Right renal cortex interstitium (tissue), 3 donors: ENCODE measurements at regions not wholly inside any gene's neighbourhood (a gene's known extent, or its start where the extent isn't known, plus 50 kb on each side); places are given as distances from the start of the nearest gene placed in this dataset.

ENCODE experiments used
- DNase-seq, 3 donors: peaks; one replicate each; pipeline ENCODE4 v3.0.0-alpha.2; 2013; ENCODE audit warnings: low read depth in 3 of 3, low spot score in 2 of 3

DNA sequence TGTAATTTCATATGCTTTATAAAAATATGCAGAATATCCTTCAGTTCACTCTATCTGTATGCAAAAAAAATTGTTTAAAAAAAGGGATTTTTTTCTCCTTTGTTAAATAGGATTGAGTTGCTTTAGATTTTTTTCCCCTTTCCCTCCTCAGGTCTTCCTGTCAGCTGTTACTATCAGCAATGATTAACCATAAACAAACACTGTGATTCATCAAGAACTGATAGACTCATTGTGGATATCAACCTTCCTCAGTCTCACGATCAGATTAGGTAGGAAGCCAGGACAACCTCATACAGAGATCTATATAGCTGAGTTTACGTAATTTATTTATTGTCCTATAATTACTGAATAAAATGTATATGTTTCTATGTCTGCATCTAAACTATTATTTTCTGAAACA is 2136.2 kb upstream of the CELF4 start:
- DNase-seq, result no peak

GRCh38 chr18:39701055-39701783 is 2135.6 kb upstream of the CELF4 start:
- DNase-seq, result no peak

DNA sequence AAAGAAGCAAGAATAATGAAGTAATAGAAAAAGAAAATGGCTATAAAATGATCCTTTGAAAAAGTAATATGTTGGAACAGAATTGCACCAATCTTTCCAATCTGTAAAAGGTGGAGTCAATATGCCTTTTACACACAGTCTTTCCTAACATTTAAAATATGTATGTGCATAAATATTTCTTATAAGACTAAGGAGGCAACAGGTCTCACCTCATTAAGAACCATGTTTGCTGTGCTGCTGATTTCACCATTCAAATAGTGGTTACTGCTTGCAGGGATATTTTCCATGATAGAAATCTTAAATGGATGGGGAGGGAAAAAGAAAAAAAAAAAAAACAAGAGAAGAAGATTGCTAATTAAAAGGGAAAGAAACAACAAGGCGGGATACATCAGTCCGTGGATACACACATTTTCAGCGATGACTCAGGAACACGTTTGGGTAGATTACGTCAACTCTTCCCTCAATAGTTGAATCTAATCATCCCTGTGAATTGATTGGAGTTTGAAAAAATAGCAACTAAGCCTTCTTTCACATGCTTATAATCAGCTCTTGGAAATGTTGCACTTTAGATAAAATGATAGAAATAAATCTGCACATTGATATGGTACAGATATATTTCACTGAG is 2133.9 kb upstream of the CELF4 start:
- DNase-seq, result no peak

GRCh38 chr18:39698436-39698835 is 2132.8 kb upstream of the CELF4 start:
- no peak for DNase-seq

- DNase-seq, result no peak
Observed at GRCh38 chr18:39693359-39693758, 2127.8 kb upstream of the CELF4 start.

DNA sequence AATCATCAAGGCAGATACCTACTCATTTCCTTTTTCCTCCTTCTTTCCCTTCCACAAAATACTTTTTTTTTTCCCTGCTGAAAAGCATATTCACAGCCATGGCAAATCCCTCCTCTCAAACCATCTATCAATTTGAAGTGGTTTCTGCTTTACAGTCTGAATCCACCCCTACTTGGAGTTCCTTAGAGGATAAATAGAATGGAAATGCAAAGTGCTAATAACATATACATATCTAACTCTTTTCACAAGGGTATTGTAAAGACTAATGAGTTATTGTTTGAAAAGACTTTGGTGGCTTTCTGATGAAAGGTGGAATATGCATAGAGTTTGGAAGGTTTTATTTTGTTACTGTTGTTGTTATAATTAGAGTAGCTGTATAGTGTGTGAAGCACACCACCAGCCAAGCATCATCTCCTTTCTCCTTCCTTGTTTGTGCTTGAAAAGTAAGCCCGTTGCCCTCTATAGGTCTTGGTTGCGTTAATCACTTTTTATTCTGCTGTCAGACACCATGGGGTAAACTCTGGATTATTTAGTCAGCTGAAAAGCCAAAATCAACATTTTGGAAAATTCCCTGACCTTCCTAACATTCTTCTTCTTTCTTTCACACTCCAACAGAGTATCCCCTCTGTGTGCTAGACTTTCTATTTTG is 2126.9 kb upstream of the CELF4 start:
- peak; percentile 14 to 33 (median 17) for DNase-seq

GRCh38 chr18:39685303-39685902 is 2119.8 kb upstream of the CELF4 start:
- no peak for DNase-seq

DNA sequence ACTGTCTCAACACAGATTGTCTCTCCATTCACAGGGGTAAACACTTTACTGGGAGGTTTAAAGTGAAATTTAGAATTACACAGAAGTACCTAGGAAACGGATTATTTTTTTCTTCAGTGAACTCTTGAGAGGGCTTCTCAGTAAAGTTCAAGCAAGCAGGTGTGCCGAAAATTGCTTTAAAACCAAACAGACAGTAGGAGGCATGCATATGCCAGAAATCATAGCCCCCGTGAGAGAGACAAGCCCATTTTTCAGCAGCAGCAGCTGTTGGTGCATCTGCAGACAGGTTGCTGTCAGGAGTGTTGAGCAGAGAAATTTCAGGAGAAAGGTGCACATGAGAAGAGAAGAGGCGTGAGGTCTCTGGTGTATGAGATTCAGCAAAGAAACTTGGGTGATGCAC is 2115.5 kb upstream of the CELF4 start:
- no peak for DNase-seq

GRCh38 chr18:39675906-39676305 is 2110.3 kb upstream of the CELF4 start:
- DNase-seq, result no peak

DNA sequence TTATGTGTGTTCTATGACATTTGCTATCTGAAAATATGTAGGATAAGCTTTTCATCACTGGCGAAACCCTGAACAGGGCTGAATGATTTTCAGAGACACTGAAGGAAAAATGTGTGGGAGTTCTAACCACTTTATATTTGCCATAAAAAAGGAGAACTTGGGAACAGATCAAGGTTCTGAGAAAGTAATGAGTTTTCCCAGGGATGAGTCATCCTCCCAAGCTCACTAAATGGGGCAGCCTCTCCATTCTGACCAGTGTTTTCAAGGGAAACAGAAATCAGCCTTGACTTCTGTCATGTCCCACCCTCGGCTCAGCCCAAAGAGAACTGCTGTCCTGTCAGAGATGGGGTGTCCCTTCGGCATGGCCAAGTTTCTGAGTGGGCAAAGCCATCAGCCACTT is 2109.8 kb upstream of the CELF4 start:
- no peak for DNase-seq

DNA sequence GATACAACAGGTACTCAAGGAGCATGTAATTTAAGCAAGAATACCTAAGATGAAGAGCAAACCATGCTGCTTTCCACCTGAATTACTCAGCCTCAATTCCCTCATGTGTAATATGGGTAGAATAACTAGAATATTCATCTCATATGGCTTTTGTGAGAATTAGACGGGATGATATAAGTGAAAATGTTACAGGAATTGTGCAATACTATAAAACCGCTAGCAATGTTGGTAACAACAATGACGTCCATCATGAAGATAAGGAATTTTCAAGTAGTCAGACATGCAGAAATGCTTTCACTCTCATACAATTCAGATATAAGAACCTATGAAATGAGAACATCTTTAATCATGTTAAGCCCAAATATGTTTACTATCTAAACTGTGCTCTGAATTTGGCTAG is 2106.6 kb upstream of the CELF4 start:
- no peak for DNase-seq

GRCh38 chr18:39667905-39668304 is 2102.3 kb upstream of the CELF4 start:
- DNase-seq, result no peak

DNA sequence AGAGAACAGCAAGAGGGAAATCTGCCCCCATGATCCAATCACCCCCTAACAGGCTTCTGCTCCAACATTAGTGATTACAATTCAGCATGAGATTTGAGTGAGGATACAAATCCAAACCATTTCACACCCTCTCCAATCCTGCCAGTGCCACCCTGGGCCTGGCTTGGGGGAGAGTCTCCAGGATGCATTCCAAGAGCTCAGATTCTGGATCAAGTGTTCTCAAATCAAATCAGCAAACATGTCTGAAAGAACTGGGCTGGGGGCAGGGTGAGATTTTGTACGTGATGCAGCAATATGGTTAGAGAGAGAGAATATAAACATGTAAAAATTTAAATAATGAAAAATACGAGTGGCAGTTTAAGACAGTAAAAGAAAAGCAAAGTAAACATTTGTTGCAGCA is 2100.9 kb upstream of the CELF4 start:
- no peak for DNase-seq

- no peak for DNase-seq
Observed at GRCh38 chr18:39661856-39662366, 2096.3 kb upstream of the CELF4 start.

DNA sequence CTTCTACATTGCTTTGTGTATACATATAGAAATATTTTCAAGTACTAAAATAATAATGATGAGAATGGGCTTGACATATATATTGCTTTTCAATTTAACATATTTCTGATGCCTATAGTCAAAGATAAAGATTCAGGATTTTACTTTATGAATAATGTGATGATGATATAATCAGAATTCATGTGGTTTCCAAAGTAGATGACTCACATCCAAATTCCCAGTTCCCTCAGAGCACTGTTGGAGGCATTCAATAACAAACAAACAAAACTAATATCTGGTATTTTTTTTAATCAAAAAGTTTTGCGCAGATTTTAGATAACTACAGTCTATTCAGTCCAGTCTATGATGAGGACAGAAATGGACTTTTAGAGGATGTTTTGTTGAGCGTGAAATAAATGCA is 2094.5 kb upstream of the CELF4 start:
- DNase-seq, result no peak

- no peak for DNase-seq
Observed at GRCh38 chr18:39655341-39655740, 2089.7 kb upstream of the CELF4 start.

GRCh38 chr18:39653221-39653620 is 2087.6 kb upstream of the CELF4 start:
- no peak for DNase-seq

DNA sequence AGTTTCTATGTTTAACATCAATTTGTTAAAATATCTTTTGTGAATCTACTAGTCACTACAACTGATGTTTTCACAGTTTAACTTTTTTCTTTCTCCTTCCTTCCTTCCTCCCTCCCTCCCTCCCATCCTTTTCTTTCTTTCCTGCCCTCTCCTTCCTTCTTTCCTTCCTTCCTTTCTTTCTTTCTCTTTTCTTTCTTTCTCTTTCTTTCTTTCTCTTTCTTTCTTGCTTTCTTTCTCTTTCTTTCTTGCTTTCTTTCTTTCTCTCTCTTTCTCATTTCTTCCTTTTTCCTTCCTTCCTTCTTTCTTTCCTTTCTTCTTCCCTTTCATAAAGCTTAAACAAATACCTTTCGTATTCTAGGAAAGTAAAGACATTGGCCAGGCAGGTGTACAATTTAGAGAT is 2083.0 kb upstream of the CELF4 start:
- no peak for DNase-seq

GRCh38 chr18:39647627-39648534 is 2082.3 kb upstream of the CELF4 start:
- DNase-seq, result peak; percentile 39 to 42 (median 41)

DNA sequence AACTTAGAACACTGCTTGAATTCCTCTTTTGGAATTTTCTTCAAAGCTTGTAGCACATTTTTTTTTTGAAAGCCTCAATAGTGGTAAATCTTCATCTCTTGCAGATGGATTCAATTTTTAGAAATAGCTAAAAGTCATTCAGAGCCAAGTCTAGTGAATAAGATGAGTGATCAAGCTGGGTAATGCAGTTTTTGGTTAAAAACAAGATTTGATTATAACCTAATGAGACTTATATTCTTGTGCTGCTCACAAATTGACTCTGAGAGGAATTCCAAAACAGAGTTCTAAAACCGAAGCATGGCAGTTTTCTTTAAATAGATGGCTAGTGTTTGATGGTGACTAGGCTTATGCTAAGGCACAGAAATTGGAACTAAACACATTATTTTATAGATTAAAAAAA is 2072.6 kb upstream of the CELF4 start:
- DNase-seq, result no peak
